Stimulated activated CD8-positive, alpha-beta memory T cell treated with anti-CD3 and anti-CD28 coated beads, Interleukin-15, amount 100 ng/mL, for 1 hour (primary cell): ENCODE measurements at regions not wholly inside any gene's neighbourhood (a gene's known extent, or its start where the extent isn't known, plus 50 kb on each side); places are given as distances from the start of the nearest gene placed in this dataset.

ENCODE experiments used
- DNase-seq: peaks from one replicate; pipeline ENCODE4 v3.0.0-alpha.2; 2020; ENCODE audit warnings: low read depth

DNA sequence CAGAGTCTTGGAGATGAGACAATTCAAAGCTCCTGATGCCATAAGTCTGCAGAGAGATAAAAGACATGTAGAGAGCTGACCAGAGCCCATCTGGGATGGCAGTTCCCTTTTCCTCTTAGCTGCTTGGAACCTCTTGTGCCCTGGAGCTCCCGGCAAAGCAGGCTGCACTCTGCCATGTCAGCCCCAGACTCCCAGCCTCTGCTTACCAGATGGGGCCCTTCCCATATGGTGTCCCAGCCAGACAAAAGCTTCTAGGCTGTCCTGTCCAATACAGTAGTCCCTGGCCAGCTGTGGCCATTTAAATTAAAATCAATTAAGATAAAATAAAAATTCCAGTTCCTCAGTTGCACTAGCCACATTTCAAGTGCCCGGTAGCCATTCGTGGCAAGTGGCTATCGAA lies 303.9 kb downstream of the TTC6 start:
- DNase-seq = no peak

DNA sequence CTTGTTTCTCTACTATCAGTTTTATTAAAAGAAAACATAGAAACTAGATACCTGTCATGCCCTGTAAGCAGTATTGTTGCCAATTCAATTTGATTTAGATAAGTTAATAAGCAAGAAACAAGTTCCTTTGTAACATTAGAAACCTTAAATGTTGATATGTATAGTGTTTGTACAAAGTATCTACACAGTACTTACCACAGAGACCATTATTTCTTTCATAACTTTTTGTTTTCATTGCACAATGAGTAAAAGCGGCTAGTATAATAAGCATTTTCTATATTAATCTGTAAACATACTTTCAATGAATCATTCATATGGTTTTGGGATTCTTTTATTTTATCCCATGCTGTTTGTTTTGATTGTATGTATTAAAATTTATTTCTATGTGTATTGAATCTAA lies 305.1 kb downstream of the TTC6 start:
- DNase-seq = no peak

DNA sequence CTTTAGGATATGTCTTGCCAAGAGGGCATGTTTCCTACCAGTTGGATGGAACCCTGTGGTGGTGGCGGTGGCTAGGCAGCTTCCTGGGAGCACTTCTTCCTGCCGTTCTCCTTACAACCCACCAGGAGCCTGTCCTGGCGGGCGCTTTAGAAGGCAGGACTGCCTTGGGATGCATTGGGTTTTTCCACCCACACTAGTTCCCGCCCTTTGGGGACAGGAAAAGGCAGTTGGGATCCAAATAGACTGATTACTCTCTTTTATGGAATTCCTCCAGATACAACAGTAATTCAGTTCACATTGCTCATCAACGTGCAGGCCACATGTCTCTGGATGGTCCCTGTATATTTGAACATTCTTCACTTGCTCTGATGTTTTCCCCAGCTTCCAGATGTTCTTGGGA lies 305.7 kb upstream of the SSTR1 start:
- DNase-seq = no peak

DNA sequence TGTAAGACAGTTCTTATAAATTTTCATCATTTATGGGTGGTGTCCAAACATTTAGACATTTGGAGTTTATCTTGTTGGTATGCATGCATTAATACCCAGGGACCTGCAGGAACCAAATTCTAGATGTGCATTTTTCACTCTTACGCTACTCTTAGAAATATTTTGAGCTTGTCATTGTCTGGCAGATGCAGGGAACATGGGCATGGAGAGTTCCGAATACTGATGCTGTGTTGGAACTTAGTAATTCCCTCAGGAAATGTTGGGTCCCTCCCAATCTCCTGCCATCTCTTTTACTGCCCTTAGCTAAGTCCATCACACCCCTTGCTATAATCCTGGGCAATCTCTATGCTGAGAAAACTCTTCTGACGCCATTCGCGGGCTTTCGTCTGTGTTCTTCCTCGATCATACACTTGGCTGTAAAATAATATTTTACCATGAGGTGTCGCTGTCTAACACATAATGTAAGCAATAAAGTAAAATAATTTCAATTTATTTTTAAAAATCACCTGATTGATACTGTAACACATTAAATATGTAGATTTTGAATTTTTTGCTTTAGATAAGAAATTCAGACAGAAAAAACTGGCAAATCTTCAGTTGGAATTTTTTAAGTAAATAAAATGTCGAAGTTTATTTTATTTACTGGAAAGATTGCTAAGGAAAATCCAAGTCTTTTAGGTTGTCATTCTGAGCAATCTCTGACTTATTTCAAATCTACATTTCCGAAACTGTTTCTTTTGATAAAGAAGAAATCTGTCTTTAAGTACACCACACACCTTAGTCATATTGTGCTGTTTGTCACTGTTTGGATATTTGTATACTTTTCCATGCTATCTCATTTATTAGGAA lies 304.1 kb upstream of the SSTR1 start:
- no peak for DNase-seq

DNA sequence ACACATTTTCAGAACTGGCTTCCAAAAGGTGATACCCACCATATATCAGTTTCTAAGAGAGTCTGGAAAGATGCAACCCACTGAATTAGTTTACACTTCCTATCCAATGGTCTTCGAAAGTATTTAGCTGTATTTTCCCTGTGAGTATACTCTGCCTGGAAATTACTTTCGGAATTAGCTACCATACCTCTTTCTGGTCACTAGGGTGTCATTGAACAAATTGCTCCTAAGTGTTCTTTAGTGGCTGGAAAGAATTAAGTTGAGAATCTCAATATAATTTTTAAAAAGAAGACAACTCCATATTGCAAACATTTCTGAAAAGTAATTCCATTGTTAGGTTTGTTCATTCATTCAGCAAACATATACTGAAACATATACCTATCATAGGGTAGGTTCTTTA lies 283.1 kb upstream of the SSTR1 start:
- DNase-seq = no peak

DNA sequence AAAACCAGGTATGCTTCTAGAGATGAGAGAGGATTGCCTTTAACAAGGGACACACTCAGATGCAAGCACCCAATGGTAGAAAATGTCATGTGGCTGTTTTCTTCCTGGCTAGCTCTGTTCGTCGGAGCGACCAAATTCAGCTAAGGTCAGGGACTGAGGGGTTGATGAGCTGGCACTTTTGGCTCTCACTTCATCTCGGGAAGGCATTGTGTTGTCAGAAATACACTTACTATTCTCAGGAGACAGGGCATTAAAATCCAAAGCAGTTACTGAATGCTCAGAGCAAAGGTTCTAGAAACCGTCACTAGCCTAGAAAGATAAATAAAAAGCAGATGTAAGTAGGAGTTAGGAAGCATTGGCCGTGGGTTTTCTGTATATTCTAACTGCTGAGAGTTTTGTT lies 275.7 kb upstream of the SSTR1 start:
- DNase-seq = no peak

DNA sequence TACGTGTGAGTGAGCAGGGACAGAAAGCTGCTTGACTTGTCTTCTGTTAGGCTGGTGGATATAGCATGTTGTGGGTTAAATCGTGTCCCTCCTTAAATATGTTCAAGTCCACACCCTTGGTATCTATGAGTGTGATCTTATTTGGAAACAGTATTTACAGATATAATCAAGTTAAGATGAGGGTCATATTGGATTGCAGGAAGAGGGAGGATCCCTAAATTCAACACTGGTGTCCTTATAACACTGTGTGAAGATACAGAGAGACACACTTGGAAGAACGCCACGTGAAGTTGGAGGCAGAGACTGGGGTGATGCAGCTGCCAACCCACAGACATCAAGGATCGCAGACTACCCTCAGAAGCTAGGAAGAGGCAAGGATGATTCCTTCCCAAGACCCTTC lies 275.2 kb upstream of the SSTR1 start:
- DNase-seq = no peak

DNA sequence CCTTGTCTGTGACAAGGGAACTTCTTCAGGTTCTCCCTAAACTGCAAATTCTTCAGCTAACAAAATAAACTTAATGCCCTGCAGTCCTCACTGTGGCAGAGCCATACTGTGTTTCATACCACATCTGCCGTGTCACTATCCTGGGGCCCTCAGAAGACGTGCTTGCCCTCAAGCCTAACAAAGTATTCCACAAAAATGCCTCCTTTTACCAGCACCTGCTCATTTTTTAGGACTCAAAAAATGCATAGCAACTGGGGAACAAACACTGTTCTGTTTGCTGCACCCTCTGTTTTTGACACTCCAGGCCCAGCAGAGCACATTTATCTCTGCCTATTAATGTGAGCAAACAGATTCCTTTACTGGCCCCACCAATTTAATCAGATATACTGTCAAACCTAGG lies 270.7 kb upstream of the SSTR1 start:
- DNase-seq = no peak

DNA sequence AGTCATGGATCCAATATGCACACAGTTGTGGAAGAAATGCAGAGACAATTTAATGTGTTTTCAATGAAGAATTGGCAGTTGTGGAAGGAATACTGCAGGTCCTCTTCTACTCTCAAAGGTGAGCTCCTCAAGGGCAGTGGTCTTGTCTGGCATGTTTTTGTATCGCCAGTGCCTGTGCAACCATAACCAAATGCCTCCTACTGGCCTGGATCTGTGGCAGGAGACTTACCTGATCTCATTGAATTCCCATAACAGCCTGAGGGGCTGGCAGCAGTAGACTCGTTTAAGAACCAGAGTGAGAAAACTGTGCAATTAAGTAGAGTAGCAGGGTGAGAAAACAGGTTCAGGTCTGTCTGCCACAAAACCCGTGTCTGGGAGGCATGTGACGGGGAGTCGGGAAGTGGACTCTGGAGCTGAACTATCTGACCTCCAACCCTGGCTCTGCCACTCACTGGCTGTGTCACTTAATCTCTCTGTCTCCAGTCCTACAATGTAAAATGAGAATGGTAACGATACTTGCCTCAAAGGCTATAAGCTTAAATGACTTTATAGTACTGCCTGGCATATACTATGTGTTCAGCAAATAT lies 268.2 kb upstream of the SSTR1 start:
- DNase-seq = no peak

DNA sequence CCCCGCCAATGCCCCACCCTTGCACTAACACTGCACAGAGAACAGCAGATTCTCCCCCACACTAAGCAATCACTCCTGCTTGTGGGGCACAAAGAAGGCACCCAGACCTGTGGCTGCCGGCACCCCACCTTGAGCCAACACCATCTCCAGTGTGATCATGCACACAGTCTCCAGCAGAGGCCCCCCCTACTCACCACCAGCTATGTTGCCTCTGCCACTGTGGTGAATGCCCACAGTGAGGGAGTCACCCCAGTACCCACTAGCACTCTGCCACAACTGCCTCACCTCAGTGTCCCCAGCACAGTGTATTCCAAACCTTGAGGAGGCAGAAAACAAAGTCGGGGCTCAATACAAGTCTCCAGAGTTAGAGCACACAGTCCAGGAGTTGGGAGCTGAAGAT lies 261.7 kb upstream of the SSTR1 start:
- DNase-seq = no peak

DNA sequence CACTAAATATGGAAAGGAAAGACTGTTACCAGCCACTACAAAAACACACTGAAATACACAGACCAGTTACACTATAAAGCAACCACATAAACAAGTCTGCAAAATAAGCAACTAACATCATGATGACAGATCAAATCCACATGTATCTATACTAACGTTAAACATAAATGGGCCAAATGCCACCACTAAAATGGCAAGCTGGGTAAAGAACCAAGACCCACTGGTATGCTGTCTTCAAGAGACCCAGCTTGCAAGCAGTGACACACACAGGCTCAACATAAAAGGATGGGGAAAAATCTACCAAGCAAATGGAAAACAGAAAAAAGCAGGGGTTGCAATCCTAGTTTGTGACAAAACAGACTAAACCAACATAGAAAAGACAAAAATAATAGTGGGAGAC lies 260.9 kb upstream of the SSTR1 start:
- no peak for DNase-seq

DNA sequence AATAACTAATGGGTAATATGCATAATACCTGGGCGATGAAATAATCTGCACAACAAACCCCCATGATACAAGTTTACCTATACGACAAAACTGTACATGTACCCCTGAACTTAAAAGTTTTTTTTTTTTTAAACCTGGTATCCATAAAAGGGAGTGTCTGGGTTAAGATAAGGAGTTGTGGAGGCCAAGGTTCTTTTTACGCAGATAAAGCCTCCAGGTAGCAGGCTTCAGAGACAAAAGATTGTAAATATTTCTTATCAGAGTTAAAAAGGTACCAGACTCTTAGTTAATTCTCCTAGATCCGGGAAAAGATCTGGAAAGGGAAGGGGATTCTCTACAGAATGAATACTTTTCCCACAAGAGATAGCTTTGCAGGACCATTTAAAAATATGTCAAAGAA lies 259.4 kb upstream of the SSTR1 start:
- DNase-seq = no peak

DNA sequence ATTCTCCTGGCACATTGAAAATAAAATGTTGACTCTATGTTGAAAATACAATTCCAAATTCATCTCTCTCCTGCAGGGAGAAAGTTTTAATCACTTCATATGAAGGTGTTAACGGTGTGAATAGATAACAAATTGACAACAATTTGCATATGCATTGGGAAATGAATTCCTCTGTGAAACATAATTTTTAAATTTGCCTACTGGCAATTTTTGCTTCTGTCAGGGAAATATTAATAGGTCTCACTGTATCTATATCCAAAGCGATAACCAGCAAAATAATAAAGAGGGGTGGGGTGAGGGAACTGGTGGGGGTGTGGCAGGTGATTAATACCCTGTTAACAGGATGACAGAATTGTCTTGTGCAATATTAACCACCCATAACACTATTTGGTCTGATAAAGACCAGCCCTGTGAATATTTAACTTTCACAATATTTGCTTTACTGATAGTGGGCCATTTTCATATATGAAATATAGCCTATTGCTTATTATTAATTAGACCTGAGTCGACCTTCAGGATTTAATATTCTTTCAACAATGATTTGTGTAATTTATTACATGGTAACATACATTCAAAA lies 239.0 kb upstream of the SSTR1 start:
- no peak for DNase-seq

DNA sequence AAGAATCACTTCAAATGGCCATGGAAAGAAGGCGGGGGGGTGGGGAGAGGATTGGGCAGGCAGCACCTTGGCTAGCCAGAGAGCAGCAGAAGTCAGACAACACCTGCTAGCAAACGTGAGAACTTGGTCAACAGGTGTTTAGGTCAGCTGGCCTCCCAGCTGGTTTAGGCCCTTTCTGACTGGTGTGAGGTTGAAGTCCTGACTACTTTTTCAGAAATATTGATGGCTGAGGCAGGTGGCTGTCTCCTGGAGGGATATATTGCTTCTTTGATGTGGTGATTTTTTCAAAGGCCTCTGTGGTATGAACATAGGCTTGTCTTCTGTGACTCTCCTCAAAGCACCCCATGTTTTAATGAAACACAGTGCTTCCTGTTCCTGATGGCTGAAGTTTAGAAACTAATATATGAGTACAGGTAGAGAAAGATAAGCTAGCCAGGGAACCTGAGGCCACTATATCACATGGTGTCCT lies 238.2 kb upstream of the SSTR1 start:
- DNase-seq = no peak

DNA sequence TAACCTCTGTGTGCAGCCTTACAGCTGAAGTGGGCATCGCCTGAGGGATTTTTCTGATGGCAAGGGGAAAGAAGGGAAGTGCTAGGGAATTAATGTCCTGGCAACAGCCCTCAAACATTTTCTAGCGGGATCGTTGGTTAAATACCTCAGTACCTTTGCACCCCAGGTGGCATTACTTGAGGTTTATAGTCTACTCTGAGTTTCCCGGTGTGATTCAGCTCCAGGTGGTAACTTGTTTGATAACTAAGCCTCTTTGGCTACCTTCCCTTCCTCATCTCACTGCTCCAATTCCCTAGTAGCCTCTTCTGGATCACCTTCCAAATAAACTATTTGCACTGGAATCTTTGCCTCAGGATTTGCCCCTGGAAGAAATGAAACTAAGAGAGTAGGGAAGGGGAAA lies 237.0 kb upstream of the SSTR1 start:
- no peak for DNase-seq

DNA sequence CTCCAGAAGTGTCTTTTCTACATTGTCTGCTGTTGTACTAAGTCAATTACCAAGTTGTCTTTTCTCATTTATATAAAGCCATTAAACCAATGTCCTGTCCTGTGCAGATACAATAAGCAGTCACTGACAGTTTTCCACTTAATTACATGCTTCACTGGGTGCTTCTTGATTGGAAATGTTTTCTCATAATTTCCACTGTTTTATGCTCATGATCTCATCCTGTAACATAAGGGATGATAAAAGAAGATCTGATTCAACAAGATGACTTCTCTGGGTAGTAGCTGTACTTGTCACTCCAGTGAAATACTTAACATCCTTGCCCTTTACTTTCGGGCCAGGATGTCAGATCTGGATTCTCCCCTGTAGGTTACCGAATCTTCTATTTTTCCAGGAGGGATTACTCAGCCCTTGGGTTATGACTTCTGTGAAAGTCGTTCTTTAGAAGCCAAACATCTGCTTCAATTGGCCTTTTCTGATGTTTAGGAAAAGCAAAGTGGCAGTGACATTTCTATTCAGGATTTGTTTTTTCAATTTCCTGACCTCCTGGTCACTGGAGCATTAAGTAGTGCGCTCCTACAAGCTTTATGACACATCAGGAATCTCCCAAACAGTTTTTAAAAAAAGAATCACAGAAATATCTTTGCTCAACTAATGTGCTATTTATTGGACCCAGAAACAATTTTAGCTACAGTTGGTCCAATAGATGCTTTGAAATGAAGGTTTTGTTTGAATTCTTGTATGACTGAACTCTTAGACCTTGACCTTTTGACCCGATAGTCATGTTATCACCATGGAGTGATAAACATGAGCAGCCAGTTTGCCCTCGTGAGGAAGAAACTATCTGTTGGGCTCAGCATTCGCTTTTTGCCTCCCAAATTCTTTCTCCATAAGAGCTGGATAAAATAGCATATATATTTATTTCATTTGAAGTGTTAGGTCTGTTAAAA lies 234.5 kb upstream of the SSTR1 start:
- no peak for DNase-seq

DNA sequence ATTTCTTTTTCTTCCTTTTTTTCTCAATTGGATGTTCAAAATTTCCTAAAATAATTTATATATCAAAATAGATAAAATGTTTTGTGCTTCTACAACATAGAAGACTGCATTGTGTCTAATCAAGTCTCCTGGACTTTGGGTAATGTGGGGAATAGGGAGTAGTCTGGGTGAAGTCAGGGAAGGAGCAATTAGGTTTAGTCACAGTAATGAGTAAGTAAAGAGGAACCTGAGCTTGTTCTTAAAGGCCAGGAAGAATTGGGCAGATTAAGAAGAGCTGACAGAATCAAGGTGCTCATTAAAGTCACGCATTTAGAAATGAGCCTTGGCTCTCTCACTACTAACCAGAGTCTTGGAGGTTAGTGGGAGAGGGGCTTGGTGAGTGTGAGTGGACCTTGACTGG lies 233.3 kb upstream of the SSTR1 start:
- no peak for DNase-seq

DNA sequence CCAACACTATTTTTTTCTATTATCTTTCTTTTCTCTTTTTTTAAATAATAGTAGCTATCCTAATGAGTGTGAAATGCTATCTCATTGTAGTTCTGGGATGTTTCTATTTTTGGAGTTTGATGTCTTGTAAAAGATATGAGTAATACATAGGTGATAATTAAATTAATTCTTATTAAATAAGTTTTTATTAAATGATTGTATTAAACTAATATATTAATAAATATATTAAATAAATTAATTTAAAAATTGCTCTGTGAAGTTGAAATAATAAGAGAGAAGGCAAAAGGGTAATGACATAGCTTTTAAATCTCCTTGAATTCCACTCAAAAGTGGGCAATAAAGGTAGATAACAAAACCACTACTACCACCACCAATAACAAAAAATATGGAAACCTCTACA lies 230.2 kb upstream of the SSTR1 start:
- no peak for DNase-seq

DNA sequence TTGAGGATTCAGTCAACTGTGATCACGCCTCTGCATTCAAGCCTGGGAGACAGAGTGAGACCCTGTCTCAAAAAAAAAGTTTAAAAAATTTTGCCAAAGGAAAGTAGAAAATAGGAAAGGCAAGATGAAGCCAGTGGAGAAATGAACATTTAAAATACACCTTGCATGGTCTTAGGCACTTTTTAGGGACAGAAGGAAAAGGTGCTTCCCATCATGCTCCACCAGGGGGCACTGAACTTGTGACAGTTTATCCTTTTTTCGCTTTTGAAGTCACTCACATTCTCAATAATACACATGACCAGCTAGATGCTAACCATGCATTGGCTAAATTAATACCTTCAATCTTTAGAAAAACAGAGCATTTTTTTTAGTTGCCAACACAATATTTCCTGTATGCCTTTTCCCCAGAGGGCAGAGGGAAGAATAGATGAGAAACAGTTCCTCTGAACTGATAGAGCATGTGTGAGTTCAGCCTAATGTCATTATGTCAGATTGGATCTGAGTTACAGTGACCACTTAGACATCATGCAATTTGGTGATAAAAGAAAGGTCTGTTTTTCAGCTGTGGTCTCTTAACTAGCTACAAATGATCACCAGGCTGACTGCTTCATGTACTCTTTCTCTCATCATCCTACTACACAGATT lies 221.8 kb upstream of the SSTR1 start:
- DNase-seq = peak; percentile 12

DNA sequence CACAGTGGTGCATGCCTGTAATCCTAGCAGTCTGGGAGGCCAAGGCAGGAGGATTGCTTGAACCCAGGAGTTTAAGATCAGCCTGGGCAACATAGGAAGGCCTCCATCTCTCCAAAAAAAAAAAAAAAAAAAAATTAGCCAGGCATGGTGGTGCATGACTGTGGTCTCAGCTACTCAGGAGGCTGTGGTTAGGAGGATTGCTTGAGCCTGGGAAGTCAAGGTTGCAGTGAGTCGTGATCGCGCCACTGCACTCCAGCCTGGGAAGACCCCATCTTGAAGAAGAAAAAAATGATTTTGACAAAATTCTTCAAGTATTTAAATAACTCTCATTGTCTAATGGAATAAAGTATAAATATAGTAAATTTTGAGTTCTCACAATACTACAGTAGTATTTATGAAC lies 219.2 kb upstream of the SSTR1 start:
- no peak for DNase-seq

DNA sequence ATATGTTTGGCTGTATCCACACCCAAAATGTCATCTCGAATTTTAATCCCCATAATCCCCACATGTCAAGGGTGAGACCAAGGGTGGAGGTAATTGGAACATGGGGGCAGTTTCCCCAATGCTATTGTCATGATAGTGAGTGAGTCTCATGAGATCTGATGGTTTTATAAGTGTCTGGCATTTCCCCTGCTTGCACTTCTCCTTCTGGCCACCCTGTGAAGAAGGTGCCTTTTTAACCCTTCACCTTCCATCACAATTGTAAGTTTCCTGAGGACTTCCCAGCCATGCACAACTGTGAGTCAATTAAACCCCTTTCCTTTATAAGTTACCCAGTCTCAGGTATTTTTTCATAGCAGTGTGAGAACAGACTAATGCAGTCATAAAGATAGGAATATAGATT lies 216.7 kb upstream of the SSTR1 start:
- no peak for DNase-seq

DNA sequence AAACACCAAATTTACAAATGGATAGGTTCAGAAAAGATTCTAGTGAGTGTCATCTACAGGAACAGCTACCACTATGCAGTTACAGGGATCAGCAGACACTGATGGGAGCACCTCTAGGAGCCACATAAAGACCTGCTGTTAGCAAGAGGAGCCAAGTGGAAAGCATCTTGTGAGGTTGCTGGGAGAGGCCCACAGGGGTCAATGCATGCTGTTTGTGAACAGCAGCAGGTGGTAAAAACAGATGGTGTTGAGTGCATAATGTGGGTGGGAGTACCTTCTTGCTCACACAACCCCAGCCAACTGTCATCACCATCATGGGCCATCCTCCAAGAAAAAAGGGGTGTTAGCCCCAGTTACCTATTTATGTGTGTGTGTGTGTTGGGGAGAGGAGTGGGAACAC lies 215.2 kb upstream of the SSTR1 start:
- no peak for DNase-seq
